ENCODE measurements at regions not wholly inside any gene's neighbourhood (a gene's known extent, or its start where the extent isn't known, plus 50 kb on each side); places are given as distances from the start of the nearest gene placed in this dataset.

DNA sequence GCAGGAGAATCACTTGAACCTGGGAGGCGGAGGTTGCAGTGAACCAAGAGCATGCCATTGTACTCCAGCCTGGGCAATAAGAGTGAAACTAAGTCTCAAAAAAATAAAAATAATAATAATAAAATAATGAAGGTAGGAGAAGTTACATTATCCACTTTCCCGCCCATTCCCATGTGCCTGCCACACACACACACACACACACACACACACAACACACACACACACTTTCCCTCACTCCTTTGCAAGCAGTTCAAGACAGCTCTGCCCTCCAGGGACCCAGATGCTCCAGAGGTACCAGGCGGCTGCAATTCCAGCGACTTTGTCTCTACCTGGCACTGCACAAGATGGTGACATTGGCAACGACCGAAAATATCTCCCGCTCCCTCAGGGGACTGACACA, 224.8 kb upstream of the JARID2 start:
- TF ChIP-seq, protein P1, sequence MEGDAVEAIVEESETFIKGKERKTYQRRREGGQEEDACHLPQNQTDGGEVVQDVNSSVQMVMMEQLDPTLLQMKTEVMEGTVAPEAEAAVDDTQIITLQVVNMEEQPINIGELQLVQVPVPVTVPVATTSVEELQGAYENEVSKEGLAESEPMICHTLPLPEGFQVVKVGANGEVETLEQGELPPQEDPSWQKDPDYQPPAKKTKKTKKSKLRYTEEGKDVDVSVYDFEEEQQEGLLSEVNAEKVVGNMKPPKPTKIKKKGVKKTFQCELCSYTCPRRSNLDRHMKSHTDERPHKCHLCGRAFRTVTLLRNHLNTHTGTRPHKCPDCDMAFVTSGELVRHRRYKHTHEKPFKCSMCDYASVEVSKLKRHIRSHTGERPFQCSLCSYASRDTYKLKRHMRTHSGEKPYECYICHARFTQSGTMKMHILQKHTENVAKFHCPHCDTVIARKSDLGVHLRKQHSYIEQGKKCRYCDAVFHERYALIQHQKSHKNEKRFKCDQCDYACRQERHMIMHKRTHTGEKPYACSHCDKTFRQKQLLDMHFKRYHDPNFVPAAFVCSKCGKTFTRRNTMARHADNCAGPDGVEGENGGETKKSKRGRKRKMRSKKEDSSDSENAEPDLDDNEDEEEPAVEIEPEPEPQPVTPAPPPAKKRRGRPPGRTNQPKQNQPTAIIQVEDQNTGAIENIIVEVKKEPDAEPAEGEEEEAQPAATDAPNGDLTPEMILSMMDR (conservative IDR thresholded peaks at IDR 0.05; ENCODE audit: low read length): no peak
- no peak for TF ChIP-seq EZH2phosphoT487 (IDR thresholded peaks at IDR 0.05; ENCODE audit: borderline replicate concordance, low read depth, low read length)
